HL-60 (cell line): ENCODE measurements at regions not wholly inside any gene's neighbourhood (a gene's known extent, or its start where the extent isn't known, plus 50 kb on each side); places are given as distances from the start of the nearest gene placed in this dataset.

Source experiments
- DNase-seq, 2 experiments: peaks; one replicate each; pipeline ENCODE4 v3.0.0-alpha.2; 2010 to 2020; ENCODE audit warnings: low read depth in 1 of 2, low spot score in 1 of 2
- H3K27ac ChIP-seq: fragments of 250-450 bp; sonication (Bioruptor Pico); replicated peaks from 2 replicates; pipeline ENCODE4 v1.5.1; 2020; ENCODE audit warnings: mild to moderate bottlenecking, moderate library complexity
- H3K27me3 ChIP-seq: fragments of 250-450 bp; sonication (Bioruptor Pico); 2 replicates; pipeline ENCODE4 v1.5.1; 2021; ENCODE audit warnings: mild to moderate bottlenecking, moderate library complexity; ENCODE audit not compliant: insufficient read depth, poor library complexity, severe bottlenecking
- H3K4me3 ChIP-seq: replicated peaks from 2 replicates; pipeline ENCODE4 v1.5.1; 2011; ENCODE audit warnings: mild to moderate bottlenecking, control low read depth, low read length; ENCODE audit not compliant: insufficient read depth
- CTCF ChIP-seq: IDR thresholded peaks from one replicate; pipeline ENCODE4 v1.5.1; 2011; ENCODE audit warnings: low read length, control low read depth, inconsistent platforms; ENCODE audit not compliant: insufficient read depth
- GABPA ChIP-seq: IDR thresholded peaks from 2 replicates; pipeline ENCODE4 v1.6.1; 2012; ENCODE audit warnings: low read depth
- POLR2AphosphoS5 ChIP-seq: IDR thresholded peaks from 2 replicates; pipeline ENCODE4 v1.6.1; 2012; ENCODE audit warnings: low read depth
- SPI1 ChIP-seq: IDR thresholded peaks from 2 replicates; pipeline ENCODE4 v1.6.1; 2012; ENCODE audit warnings: low read depth, mild to moderate bottlenecking, borderline replicate concordance
- TF ChIP-seq, protein P1 (sequence below): IDR thresholded peaks from 2 replicates; pipeline ENCODE4 v1.6.1; 2012; ENCODE audit warnings: low read depth; ENCODE audit not compliant: insufficient replicate concordance

DNA sequence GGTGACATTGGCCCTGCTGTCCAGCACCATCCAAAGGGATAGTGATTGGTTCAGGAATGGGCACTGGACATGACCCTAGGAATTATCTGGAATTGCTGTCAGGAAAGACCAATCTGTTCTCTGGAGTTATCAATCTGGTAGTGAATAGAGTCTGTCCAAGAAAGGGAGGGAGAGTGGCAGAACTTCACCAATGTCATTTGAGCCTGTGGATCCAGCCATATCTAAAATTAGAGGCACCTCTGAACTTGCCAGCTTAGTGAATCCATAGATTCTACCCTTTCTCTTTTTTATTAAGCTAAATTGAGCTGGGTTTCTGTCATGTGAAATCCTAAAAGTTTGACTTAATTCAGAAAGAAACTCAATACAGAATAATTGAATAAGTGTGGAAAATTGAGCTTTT, 93.9 kb downstream of the NKX2-1 start:
- H3K27ac ChIP-seq: no peak overlapping the region
- TF ChIP-seq GABPA: no peak
- TF ChIP-seq CTCF: no peak
- no peak for TF ChIP-seq SPI1
- TF ChIP-seq POLR2AphosphoS5: no peak
- TF ChIP-seq, protein P1, sequence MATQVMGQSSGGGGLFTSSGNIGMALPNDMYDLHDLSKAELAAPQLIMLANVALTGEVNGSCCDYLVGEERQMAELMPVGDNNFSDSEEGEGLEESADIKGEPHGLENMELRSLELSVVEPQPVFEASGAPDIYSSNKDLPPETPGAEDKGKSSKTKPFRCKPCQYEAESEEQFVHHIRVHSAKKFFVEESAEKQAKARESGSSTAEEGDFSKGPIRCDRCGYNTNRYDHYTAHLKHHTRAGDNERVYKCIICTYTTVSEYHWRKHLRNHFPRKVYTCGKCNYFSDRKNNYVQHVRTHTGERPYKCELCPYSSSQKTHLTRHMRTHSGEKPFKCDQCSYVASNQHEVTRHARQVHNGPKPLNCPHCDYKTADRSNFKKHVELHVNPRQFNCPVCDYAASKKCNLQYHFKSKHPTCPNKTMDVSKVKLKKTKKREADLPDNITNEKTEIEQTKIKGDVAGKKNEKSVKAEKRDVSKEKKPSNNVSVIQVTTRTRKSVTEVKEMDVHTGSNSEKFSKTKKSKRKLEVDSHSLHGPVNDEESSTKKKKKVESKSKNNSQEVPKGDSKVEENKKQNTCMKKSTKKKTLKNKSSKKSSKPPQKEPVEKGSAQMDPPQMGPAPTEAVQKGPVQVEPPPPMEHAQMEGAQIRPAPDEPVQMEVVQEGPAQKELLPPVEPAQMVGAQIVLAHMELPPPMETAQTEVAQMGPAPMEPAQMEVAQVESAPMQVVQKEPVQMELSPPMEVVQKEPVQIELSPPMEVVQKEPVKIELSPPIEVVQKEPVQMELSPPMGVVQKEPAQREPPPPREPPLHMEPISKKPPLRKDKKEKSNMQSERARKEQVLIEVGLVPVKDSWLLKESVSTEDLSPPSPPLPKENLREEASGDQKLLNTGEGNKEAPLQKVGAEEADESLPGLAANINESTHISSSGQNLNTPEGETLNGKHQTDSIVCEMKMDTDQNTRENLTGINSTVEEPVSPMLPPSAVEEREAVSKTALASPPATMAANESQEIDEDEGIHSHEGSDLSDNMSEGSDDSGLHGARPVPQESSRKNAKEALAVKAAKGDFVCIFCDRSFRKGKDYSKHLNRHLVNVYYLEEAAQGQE: no peak

DNA sequence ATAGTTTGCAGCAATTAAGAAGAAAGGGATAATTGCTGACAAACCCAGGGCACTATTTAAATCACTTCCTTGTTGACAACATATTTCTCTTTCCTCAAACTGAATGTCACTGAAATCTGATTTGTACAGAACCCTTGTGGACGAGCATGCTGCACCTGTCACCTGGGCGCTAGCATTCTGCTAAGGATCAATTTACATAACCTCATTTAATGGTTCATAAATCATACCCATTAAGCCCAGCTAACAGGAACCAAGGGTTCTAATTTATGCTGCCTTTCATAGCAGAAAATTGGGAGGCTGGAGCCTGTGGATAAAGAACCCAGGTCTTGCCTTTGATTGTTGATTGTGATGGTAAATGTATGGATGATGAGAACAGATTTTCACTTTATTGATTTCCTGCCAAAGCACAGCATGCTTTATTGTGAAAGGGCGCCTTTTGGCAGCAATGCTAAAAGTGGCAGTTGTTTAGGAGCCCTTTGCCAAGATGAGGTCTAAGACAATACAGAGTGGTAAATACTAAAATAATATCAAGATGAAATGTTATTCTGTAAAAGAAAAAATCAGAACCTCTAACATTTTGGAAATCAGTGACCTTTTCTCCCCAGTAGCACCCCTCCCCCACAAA, 95.4 kb downstream of the NKX2-1 start:
- no peaks in the 10 kb centered on the region for H3K27me3 ChIP-seq
- H3K4me3 ChIP-seq: no peak overlapping the region
- H3K27ac ChIP-seq: no peak overlapping the region
- TF ChIP-seq SPI1 (no peak), CTCF (no peak), POLR2AphosphoS5 (no peak), GABPA (no peak)
- TF ChIP-seq, protein P1: no peak
- DNase-seq: no peak

More for the DNA sequence above, 93.9 kb downstream of the NKX2-1 start:
- H3K4me3 ChIP-seq: no peak overlapping the region
- no peak for DNase-seq
- no peaks in the 10 kb centered on the region for H3K27me3 ChIP-seq

- TF ChIP-seq CTCF: no peak
- TF ChIP-seq GABPA: no peak
- TF ChIP-seq, protein P1: no peak
- no peak for TF ChIP-seq SPI1
- TF ChIP-seq POLR2AphosphoS5: no peak
- Histone ChIP-seq H3K4me3 (no peak overlapping the region), H3K27me3 (no peaks in the 10 kb centered on the region), H3K27ac (no peak overlapping the region)
- no peak for DNase-seq
These were observed 96.6 kb downstream of the NKX2-1 start for GRCh38 chr14:36423430-36423829.
